Neutrophil (primary cell): ENCODE measurements at regions not wholly inside any gene's neighbourhood (a gene's known extent, or its start where the extent isn't known, plus 50 kb on each side); places are given as distances from the start of the nearest gene placed in this dataset.

Experiments used
- H3K27ac ChIP-seq: fragments of 200-600 bp; sonication (generic); 2 replicates; pipeline ENCODE4 v1.5.1; 2016; ENCODE audit warnings: mild to moderate bottlenecking, moderate library complexity
- H3K27me3 ChIP-seq: fragments of 200-600 bp; sonication (generic); 2 replicates; pipeline ENCODE4 v1.6.0; 2016; ENCODE audit warnings: mild to moderate bottlenecking
- H3K36me3 ChIP-seq: fragments of 200-600 bp; sonication (generic); 2 replicates; pipeline ENCODE4 v1.5.1; 2017
- H3K4me1 ChIP-seq, 2 experiments: fragments of 200-600 bp in 1 of 2; sonication (generic) in 1 of 2; 1 replicate in 1 of 2; 2 replicates in 1 of 2; pipeline versions ENCODE4 v1.5.1 to v1.6.1; 2013 to 2016; ENCODE audit warnings: low read depth in 1 of 2, low read length in 1 of 2, mild to moderate bottlenecking in 1 of 2, moderate library complexity in 1 of 2; ENCODE audit not compliant: control insufficient read depth in 1 of 2, insufficient read depth in 1 of 2
- H3K4me3 ChIP-seq, 2 experiments: fragments of 200-600 bp in 1 of 2; sonication (generic) in 1 of 2; 1 replicate in 1 of 2; 2 replicates in 1 of 2; pipeline ENCODE4 v1.5.1; 2013 to 2016; ENCODE audit warnings: low read depth in 1 of 2, low read length in 1 of 2, mild to moderate bottlenecking in 1 of 2, moderate library complexity in 1 of 2
- H3K9me3 ChIP-seq: fragments of 200-600 bp; sonication (generic); 2 replicates; pipeline ENCODE4 v1.5.1; 2016
- CTCF ChIP-seq: fragments of 200-600 bp; sonication (generic); IDR thresholded peaks from 2 replicates; pipeline ENCODE4 v1.5.1; 2016; ENCODE audit warnings: antibody characterized with exemption

- Histone ChIP-seq H3K4me3 (no peak overlapping the region), H3K9me3 (no peaks in the 10 kb centered on the region), H3K27me3 (no peaks in the 10 kb centered on the region), H3K36me3 (no peaks in the 10 kb centered on the region), H3K27ac (no peak overlapping the region), H3K4me1 (no peaks in the 10 kb centered on the region)
- no peak for TF ChIP-seq CTCF
These were observed 237.3 kb downstream of the S1PR1 start for GRCh38 chr1:101474039-101474665.

- Histone ChIP-seq H3K4me3 (no peak overlapping the region), H3K27me3 (no peaks in the 10 kb centered on the region), H3K27ac (no peak overlapping the region), H3K4me1 (no peaks in the 10 kb centered on the region), H3K9me3 (no peaks in the 10 kb centered on the region), H3K36me3 (no peaks in the 10 kb centered on the region)
- no peak for TF ChIP-seq CTCF
These were observed 239.7 kb downstream of the S1PR1 start for GRCh38 chr1:101476541-101476940.

GRCh38 chr1:101479945-101480344, 243.1 kb downstream of the S1PR1 start:
- Histone ChIP-seq H3K4me1 (no peaks in the 10 kb centered on the region), H3K9me3 (no peaks in the 10 kb centered on the region), H3K4me3 (no peak overlapping the region), H3K27me3 (no peaks in the 10 kb centered on the region), H3K36me3 (no peaks in the 10 kb centered on the region), H3K27ac (no peak overlapping the region)
- TF ChIP-seq CTCF = no peak

- Histone ChIP-seq H3K27ac (no peak overlapping the region), H3K36me3 (no peaks in the 10 kb centered on the region), H3K9me3 (no peaks in the 10 kb centered on the region), H3K27me3 (no peaks in the 10 kb centered on the region), H3K4me1 (no peaks in the 10 kb centered on the region), H3K4me3 (no peak overlapping the region)
- no peak for TF ChIP-seq CTCF
These were observed 245.5 kb downstream of the S1PR1 start for GRCh38 chr1:101482306-101482705.

GRCh38 chr1:101483982-101484688, 247.3 kb downstream of the S1PR1 start:
- no peak overlapping the region for H3K4me3 ChIP-seq
- H3K9me3 ChIP-seq = no peaks in the 10 kb centered on the region
- no peak overlapping the region for H3K27ac ChIP-seq
- no peaks in the 10 kb centered on the region for H3K36me3 ChIP-seq
- TF ChIP-seq CTCF = no peak
- H3K4me1 ChIP-seq = no peaks in the 10 kb centered on the region
- H3K27me3 ChIP-seq = no peaks in the 10 kb centered on the region
